ENCODE measurements at regions not wholly inside any gene's neighbourhood (a gene's known extent, or its start where the extent isn't known, plus 50 kb on each side); places are given as distances from the start of the nearest gene placed in this dataset.
A peak's percentile ranks its signal among the peaks of the same experiment; 100 is the strongest.

- no peak for DNase-seq (ENCODE audit: extremely low read depth in 1 of 11, low read depth in 9 of 11, low spot score in 4 of 11)
Observed at GRCh38 chr16:22732959-22733358, 81.0 kb upstream of the HS3ST2 start.

- peak in 1 of 11 donors; percentile 16 for DNase-seq (ENCODE audit: extremely low read depth in 1 of 11, low read depth in 9 of 11, low spot score in 4 of 11)
Observed at GRCh38 chr16:22734368-22734767, 79.6 kb upstream of the HS3ST2 start.

- no peak for DNase-seq (ENCODE audit: extremely low read depth in 1 of 11, low read depth in 9 of 11, low spot score in 4 of 11)
Observed at GRCh38 chr16:22736791-22737190, 77.2 kb upstream of the HS3ST2 start.

GRCh38 chr16:22739077-22739476, 74.9 kb upstream of the HS3ST2 start:
- no peak for DNase-seq (ENCODE audit: extremely low read depth in 1 of 11, low read depth in 9 of 11, low spot score in 4 of 11)

GRCh38 chr16:22743401-22743800, 70.6 kb upstream of the HS3ST2 start:
- DNase-seq (ENCODE audit: extremely low read depth in 1 of 11, low read depth in 9 of 11, low spot score in 4 of 11), result no peak

- DNase-seq (ENCODE audit: extremely low read depth in 1 of 11, low read depth in 9 of 11, low spot score in 4 of 11), result no peak
Observed at GRCh38 chr16:22751104-22751667, 62.8 kb upstream of the HS3ST2 start.

GRCh38 chr16:22751685-22752084, 62.3 kb upstream of the HS3ST2 start:
- no peak for DNase-seq (ENCODE audit: extremely low read depth in 1 of 11, low read depth in 9 of 11, low spot score in 4 of 11)

- DNase-seq (ENCODE audit: extremely low read depth in 1 of 11, low read depth in 9 of 11, low spot score in 4 of 11), result no peak
Observed at GRCh38 chr16:22753451-22753850, 60.5 kb upstream of the HS3ST2 start.

- no peak for DNase-seq (ENCODE audit: extremely low read depth in 1 of 11, low read depth in 9 of 11, low spot score in 4 of 11)
Observed at GRCh38 chr16:22754577-22754976, 59.4 kb upstream of the HS3ST2 start.

GRCh38 chr16:22757202-22757601, 56.8 kb upstream of the HS3ST2 start:
- DNase-seq (ENCODE audit: extremely low read depth in 1 of 11, low read depth in 9 of 11, low spot score in 4 of 11), result no peak

- no peak for DNase-seq (ENCODE audit: extremely low read depth in 1 of 11, low read depth in 9 of 11, low spot score in 4 of 11)
Observed at GRCh38 chr16:22762486-22762885, 51.5 kb upstream of the HS3ST2 start.

- DNase-seq (ENCODE audit: extremely low read depth in 1 of 11, low read depth in 9 of 11, low spot score in 4 of 11), result no peak
Observed at GRCh38 chr16:22763437-22764080, 50.4 kb upstream of the HS3ST2 start.
